ENCODE measurements at regions not wholly inside any gene's neighbourhood (a gene's known extent, or its start where the extent isn't known, plus 50 kb on each side); places are given as distances from the start of the nearest gene placed in this dataset.

GRCh38 chr12:92495108-92495507 is 207.7 kb upstream of the PLEKHG7 start:
- TF ChIP-seq CTCF (conservative IDR thresholded peaks at IDR 0.05; ENCODE audit: low read length) (no peak), EZH2phosphoT487 (IDR thresholded peaks at IDR 0.05; ENCODE audit: borderline replicate concordance, low read depth, low read length) (no peak)

Measured in OCI-LY7 (cell line).